22Rv1 (cell line): ENCODE measurements at regions not wholly inside any gene's neighbourhood (a gene's known extent, or its start where the extent isn't known, plus 50 kb on each side); places are given as distances from the start of the nearest gene placed in this dataset.

Experiments
- H3K27ac ChIP-seq: fragments of 450-650 bp; 2 replicates; pipeline ENCODE4 v1.5.1; 2017
- ZFX ChIP-seq: fragments of 450-650 bp; IDR thresholded peaks from 2 replicates; pipeline ENCODE4 v1.6.1; 2017; ENCODE audit warnings: antibody characterized with exemption, borderline replicate concordance
- TF ChIP-seq, protein P1 (sequence below): fragments of 450-650 bp; IDR thresholded peaks from 2 replicates; pipeline ENCODE4 v1.5.1; 2017; ENCODE audit warnings: mild to moderate bottlenecking

DNA sequence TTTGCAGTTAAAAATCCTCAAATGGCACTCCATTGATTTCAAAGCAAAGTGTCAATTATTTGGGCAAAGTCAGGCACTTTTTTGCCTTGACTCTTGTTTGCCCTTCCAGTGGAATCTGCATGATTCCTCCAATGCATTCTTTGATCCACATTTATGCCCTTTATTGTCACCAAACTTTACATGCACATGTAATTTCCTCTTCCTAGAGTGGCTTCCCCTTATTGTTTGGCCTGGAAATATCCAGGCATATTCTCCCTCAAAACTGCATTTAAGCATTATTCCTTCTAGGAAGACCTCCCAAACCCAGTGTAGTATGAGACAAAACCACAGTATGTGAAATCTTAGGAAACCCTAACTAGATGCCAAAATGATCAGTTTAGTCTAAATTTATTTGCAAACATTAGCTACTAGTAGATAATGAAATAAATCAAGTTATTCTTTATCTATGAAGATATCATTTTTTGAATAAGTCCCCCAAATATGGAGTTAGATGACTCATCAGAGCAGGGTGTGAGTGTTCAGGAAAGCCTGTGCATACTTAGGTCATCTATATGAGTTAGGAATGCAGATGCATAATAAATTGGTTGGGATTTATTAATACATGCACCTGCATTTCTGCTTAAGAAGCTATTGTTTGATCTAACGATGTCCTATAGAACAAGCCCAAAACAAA lies 433.3 kb upstream of the TCF4 start:
- TF ChIP-seq, protein P1, sequence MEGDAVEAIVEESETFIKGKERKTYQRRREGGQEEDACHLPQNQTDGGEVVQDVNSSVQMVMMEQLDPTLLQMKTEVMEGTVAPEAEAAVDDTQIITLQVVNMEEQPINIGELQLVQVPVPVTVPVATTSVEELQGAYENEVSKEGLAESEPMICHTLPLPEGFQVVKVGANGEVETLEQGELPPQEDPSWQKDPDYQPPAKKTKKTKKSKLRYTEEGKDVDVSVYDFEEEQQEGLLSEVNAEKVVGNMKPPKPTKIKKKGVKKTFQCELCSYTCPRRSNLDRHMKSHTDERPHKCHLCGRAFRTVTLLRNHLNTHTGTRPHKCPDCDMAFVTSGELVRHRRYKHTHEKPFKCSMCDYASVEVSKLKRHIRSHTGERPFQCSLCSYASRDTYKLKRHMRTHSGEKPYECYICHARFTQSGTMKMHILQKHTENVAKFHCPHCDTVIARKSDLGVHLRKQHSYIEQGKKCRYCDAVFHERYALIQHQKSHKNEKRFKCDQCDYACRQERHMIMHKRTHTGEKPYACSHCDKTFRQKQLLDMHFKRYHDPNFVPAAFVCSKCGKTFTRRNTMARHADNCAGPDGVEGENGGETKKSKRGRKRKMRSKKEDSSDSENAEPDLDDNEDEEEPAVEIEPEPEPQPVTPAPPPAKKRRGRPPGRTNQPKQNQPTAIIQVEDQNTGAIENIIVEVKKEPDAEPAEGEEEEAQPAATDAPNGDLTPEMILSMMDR, result no peak
- no peak for TF ChIP-seq ZFX
- no peak overlapping the region for H3K27ac ChIP-seq

DNA sequence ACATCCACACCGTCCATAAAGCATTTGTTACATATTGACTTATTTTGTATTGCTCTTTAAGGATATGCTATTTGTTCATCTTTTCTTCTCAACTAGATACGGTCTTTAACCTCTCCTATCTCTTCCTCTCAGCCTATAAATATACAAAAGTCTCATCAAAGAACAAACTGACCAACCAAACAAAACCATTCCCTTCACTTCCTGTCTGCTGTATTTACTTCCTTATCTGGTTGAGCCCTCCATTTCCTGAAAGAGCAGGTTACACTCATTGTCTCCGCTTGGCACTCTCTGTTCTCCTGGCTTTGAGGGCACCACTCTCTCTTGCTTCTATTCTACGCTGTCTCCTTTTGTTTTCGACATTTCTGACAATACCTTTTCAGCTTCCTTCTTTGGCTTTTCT lies 431.9 kb upstream of the TCF4 start:
- H3K27ac ChIP-seq, result no peak overlapping the region
- TF ChIP-seq, protein P1, result no peak
- no peak for TF ChIP-seq ZFX

DNA sequence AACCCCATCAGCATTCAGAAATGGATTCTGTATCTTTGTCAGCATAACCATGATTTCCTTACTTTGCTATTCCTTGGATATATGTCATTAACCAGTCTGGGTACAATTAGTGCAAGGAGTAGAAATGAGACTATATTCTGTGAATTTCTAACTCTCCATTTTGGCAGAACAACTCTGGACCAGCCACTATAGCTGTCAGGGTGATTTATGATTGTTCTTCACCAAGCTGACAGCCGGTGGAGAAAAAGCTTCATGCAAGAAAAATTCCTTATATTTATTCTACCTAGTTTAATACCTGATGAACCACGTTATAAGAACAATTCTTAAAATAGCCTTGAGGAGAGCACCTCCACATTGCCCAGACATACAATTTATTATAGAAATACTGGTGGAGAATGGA lies 431.2 kb upstream of the TCF4 start:
- no peak for TF ChIP-seq ZFX
- TF ChIP-seq, protein P1, result no peak
- H3K27ac ChIP-seq, result no peak overlapping the region

DNA sequence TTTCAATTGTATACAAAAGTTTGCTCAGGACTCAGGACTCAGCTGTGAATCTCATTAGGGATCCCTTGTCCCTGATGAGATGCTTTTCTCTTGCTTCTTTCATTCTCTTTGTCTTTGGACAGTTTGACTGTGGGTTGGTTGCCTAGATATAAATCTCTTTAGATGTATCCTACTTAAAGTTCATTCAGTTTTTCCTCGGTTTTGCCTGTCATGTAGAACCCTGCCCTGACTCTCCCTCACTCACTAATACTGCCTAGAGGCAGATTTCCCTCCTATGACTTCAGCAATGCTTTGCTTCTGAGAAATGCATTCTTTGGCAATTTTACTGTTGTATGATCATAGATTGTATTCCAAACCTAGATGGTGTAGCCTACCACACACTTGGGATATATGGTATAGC lies 421.4 kb upstream of the TCF4 start:
- TF ChIP-seq, protein P1, result no peak
- TF ChIP-seq ZFX, result no peak
- no peak overlapping the region for H3K27ac ChIP-seq

DNA sequence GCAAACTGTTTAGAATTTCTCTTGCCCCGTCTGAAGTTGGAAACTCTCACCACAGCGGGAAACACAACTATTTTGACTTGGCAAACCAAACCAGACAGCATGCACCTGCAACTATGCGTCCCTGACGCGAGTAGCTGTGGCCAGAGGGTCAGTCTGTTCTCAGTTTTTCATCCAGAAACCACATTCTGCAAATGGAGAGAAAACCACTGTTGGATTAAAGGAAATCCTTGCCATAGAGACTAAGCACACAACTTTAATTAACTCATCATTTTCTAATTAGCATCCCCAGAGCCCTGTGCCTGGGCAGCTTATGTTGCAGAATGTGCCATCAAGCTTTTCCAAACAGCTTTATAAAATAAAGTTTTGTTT lies 415.7 kb upstream of the TCF4 start:
- no peak overlapping the region for H3K27ac ChIP-seq
- TF ChIP-seq, protein P1, result no peak
- no peak for TF ChIP-seq ZFX

DNA sequence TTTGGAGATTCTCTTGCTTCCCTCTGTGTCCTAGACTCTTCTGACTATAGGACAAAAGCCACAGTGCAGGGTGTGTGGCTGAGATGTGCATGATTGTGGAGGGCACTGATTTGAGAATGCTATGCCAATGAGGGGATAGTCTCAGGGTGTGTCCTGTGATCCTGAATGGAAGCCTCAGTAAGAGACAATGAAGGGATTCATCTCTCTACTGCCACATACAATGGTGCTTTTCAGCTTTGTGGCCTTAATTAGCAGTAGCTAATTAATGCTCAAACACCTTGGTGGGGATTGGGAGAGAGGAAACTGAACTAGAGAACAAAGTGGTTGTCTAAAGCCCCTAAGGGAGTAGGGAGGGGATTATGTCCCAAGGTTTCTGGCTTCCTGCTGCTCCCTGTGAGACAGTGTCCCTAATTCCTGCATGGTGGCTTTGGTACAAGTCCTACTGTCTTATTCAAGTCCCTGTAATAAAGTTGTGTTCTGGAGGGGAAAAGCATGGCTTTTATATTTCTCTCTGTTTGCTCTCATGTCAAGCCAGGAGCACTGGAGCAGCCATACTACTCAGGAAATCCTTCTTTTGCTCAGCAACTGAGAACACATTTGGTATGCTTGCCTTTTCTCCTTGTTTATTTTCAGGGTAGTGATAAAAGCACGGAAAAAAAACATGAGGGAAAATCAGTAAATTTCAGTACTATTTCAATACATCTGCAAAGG lies 415.2 kb upstream of the TCF4 start:
- TF ChIP-seq ZFX, result no peak
- TF ChIP-seq, protein P1, result no peak

DNA sequence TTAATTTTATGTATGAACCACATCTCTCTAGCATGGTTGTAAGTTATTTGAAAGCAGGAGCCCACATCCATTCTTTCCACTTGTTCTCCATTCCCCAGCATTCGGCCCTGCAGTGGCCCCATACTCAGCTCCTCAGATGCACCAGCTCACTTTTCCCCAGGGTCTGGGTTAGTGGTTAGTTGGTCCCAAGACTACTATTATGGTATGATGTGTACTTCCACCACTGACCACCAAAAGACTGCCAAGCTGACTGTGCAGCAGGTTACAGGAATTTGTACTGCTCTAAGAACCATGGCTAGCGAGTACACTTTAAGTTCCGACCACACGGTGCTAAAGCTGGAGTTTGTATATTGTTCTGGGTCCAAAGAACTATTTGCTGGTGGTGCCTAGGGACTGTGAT lies 413.6 kb upstream of the TCF4 start:
- no peak overlapping the region for H3K27ac ChIP-seq
- TF ChIP-seq, protein P1, result no peak
- TF ChIP-seq ZFX, result no peak

More for the DNA sequence above, 415.2 kb upstream of the TCF4 start:
- H3K27ac ChIP-seq, result no peak overlapping the region
